CD4-positive, alpha-beta T cell treated with Interleukin-10 for 1 hour (primary cell): ENCODE measurements at regions not wholly inside any gene's neighbourhood (a gene's known extent, or its start where the extent isn't known, plus 50 kb on each side); places are given as distances from the start of the nearest gene placed in this dataset.
"Not testable (repeated sequence)": the region's sequence is repeated elsewhere in the genome, so short reads cannot be mapped to it uniquely, and the experiment has no call there.

ENCODE experiments used
- DNase-seq: peaks from one replicate; pipeline ENCODE4 v3.0.0-alpha.2; 2020

- DNase-seq = peak; percentile 68
Measured at GRCh38 chr15:31488437-31489204, 162.0 kb downstream of the KLF13 start.

DNA sequence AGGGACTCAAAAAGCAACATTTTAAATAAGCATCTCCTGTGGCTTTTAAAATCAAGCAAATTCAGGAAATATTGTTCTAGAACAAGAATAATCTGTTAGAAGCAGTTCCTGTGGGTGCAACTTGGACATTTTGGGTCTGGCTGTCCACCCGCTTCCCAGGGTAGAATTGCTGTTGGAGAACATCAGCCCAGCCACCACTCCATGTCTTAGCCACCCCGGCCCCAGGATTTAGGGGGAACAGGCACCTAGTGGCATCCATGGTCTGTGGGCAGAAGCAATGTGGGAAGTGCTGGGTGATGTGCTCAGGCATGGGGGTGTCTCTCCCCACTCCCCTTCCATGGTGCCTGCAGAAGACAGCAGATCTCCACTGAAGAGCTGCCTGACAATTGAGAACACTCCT is 162.6 kb downstream of the KLF13 start:
- no peak for DNase-seq

DNA sequence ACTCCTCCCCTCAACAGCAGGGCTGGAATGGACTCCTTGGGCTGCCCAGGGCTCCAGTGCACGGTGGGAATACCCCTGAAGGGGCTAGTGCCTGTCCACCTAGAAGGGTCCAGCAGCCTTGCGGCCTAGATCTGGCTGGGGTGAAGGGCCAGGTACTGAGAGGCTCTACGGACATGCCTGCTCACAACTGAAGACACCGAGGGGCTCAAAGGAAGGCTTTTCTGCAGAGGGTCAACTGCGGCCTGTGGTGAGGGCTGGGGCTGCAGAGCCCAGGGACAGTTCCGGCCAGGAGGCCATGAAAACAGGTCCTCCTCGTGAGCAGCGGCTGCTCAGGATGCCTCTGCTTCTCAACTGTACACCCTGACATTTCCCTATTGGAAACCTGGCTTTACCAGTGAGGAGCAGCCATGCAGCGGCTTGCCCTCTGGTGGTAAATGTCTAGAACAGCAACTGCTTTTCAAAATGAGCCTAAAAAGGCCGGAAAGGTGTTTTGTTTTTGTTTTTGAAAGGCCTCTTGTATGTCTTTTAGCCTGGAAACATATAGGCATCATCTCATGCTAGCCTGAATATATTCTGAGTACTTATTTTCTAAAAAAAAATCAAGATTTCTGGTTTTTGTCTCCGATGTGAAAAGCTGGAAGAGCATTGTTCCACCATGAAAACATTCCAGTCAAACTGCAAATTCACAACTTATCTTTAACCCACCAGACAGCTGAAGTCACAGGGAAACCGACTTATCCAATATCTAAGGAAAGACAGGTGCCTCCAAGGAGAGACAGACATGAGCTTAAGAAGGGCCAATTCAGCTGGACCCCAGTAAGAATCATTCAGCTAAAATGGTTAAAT is 163.4 kb downstream of the KLF13 start:
- peak; percentile 67 for DNase-seq

DNA sequence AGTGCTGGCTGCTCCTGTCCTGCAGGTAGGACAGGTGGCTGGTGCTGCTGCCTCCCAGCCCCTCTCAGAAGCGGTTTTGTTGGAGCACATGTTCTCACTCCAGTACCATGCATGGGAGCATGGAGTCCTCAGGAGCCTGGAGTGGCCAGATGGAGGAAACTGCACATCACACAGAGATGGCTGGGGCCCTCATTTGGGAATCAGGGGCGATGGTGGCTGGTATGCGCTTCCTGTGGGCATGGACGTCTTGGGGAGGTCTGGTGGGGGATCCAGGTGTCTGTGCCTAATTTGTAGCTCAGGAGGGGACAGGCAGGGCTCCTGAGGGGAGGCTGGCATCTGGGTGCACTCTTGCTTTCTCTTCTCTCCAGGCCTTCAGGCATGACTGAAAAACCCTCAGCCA is 168.2 kb downstream of the KLF13 start:
- no peak for DNase-seq

- no peak for DNase-seq
Measured at GRCh38 chr15:31495281-31495680, 168.6 kb downstream of the KLF13 start.

GRCh38 chr15:31497838-31498237 is 171.2 kb downstream of the KLF13 start:
- no peak for DNase-seq

DNA sequence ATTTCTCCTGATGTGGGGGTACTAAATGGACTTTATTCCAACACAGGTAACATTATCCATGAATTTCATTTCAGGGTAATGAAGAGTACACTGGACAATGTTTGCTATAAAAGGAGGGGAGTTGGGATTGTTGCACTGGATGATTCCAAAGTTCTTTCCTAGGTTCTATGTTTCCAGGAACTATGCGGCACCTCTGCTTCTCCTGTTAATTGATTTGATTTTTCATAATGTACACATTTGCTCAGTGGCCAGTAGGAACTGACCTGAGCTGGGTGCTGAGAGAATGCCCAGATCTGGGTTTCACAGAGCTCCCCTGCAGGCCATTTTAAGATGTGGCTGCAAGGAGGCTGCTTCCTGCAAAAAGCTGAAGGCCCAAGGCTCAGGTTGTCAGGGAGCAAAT is 171.7 kb downstream of the KLF13 start:
- DNase-seq = no peak

- no peak for DNase-seq
Measured at GRCh38 chr15:31498756-31499155, 172.1 kb downstream of the KLF13 start.

DNA sequence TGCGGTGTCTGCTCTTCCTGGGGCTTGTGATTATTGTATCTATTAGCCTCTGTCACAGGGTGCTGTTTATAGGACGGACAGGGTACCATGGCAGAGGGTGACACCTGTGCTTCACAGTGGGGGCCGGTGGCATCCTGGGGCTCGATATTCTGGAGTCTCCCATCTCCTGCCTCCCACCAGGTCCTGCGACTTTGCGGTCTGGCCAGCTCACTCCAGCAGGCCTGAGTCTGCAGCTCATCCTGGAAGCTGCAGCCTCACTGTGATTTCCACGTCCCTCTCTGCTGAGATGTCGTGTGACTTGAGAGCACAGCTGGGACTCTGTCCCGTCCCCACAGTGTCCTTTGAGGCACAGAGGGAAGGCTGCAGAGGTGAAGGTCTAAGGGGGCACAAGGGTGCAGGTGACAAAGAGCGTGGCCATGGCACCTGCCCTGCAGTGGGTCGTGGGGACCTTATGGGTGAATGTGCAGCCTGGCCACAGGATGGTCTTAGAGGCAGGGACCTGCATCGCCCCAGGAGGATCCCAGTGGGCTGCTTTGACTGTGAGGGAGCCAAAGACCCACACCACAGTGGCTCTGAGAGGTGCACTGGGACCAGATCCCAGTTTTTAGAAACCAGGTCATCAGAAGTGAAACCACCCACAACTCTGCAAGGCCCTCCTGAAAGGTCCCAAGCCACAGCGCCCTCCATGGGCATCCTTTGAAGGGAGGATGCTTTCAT is 172.8 kb downstream of the KLF13 start:
- DNase-seq = no peak

DNA sequence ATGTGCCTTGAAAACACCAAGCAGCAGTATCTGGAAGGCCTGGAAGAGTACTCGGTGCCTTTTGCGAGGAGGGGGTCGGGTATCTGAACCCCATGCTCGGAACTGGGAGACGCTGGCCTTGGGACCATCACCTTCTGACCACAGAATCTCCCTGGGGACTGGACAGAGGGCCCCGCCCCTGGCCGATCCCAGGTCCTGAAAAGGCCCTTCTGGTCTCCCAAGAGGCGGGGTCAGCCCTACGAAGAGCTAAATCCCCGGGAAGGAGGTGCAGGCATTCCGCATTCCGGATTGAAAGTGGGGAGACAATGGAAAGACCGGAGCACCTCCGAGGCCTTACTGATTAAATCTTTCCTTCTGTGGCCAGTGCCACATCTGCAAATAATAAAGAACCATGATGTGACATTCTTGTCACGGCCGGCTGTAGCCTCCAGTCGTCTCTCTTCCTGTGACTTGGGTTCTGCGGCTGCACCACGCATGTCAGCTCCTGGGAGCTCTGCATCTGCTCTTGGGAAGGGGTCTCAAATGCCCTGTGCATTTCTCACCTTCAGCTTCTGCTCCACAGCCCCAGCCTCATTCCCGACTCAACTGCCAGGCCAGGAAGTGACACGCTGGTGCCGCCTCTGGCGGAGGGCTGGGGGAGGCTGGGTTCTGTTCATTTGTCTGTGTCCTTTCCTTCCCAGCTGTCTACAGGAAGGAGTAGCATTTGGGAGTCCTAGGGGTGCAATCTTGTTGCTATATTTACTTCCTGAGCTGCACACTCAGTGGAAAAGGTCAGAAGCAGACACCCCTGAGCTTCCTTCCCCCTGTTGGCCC is 173.5 kb downstream of the KLF13 start:
- DNase-seq = no peak

GRCh38 chr15:31500766-31501449 is 174.3 kb downstream of the KLF13 start:
- DNase-seq = no peak

- no peak for DNase-seq
Measured at GRCh38 chr15:31501536-31502157, 175.0 kb downstream of the KLF13 start.

DNA sequence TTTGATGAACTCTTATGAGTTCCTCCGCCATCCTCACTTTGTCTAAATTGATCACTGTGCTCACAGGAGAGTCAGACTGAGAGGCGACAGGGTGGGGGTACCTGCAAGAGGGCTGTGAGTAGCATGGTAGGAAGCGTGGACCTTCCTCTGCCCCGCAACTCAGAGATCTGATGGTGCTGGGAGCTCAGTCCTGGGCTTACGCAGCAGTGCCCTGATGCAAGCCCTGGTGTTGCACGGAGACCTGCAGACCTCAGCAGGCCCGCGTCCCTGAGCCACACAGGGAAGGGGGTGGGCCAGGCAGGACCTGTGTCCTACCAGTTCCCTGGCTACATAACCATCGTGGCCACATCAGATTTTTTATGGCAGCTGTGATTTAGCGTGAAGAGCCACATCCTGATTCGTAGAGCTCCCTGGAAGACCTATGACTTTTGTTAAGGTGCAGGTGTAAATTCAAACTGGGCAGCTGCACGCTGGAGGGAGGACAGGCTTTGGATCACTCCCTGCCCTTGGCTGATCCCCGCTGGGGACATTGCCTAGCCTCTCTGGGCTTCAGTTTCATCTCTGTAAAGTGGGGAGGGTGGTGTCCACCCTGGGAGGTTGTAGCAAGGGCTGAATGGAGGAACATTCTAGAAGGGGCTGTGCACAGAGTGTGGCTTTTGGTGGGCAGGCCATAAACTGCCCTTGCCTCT is 176.1 kb downstream of the KLF13 start:
- no peak for DNase-seq

DNA sequence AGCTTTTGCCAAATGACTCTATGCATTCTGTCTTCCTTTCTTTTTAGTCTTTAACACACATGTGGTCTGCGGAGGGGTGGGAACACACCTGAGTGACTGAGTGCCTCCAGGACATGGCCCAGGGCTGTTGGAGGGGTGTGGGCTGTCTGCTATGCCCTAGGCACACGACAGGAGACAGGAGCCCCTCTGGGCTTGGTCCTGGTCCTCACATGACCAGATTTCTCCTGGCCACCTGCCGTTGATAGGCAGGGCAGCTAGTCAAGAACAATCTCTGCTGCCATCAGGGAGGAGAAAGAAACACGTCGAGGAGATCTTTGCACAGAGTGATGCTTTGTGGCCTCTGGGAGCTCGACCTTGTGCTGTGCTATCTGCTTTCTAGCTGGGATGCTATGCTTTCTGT is 176.6 kb downstream of the KLF13 start:
- DNase-seq = no peak

- DNase-seq = no peak
Measured at GRCh38 chr15:31503758-31504461, 177.3 kb downstream of the KLF13 start.

- no peak for DNase-seq
Measured at GRCh38 chr15:31504462-31504839, 177.8 kb downstream of the KLF13 start.

DNA sequence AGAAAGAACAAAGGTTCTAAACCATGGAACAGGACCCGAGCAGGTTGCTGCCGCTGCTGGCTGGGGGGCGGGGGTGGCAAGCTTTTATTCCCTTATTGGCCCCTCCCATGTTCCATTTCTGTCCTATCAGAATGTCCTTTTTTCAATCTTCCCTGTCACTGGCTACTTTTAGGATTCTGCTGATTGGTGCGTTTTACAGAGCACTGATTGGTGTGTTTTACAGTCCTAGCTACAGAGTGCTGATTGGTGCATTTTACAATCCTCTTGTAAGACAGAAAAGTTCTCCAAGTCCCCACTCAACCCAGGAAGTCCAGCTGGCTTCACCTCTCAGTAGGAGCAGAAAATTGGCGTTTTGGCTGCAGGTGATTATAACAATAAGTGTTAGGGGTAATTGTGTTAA is 180.9 kb downstream of the KLF13 start:
- DNase-seq = not testable (repeated sequence)

GRCh38 chr15:31508656-31509055 is 182.0 kb downstream of the KLF13 start:
- DNase-seq = no peak

DNA sequence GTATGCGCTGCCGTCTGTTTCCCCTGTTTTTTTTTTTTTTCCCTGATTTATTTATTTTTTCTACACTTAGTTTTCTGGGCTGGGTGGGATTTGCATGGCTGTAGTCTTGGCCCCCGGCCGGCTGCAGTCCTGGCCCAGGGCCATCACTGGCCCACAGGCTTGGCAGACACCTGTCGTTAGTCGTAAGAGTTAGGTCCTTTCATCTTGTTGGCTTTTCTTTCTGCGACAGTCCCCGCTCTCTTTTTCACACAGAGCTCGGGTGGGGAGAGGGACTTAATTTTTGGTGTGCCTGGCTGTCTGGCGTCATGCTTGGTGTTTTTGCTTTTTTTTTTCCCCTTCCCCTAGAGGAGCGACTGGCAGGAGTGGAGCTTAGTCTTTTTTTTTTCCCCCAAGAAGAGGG is 183.4 kb downstream of the KLF13 start:
- DNase-seq = no peak

DNA sequence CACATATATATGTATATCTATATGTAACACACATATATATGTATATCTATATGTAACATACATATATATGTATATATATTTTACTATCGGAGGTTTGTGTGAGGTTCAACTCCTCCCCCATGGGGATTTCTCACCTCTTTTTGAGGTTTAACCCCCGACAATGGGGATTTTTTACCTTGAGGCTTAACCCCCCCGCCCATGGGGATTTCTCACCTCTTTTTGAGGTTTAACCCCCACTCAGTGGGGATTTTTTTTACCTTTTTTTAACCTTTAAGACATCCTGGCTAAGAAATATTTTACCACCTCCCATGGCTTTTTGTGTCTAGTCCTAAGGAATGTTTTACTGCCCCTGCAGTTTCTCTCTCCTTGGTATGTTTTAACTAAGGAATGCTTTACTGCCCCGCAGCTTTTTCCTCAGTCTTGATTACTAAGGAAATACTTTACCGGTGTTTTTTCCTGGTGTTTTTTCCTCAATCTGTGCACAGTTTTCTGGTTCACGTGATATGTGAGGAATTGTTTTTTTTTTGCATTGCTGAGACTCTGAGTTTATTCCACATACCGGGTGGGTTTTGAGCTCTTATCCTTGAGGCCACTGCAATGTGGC is 185.2 kb downstream of the KLF13 start:
- DNase-seq = peak; percentile 69
